Liver (tissue), 3 donors: ENCODE measurements at regions not wholly inside any gene's neighbourhood (a gene's known extent, or its start where the extent isn't known, plus 50 kb on each side); places are given as distances from the start of the nearest gene placed in this dataset.
"Not testable (repeated sequence)": the region's sequence is repeated elsewhere in the genome, so short reads cannot be mapped to it uniquely, and the experiment has no call there.

ENCODE experiments used
- JUND ChIP-seq, 2 donors: IDR thresholded peaks; 2 replicates each; pipeline ENCODE4 v1.6.1; 2016; ENCODE audit warnings: antibody characterized with exemption in 2 of 2
- TF ChIP-seq, protein P1 (sequence below): fragments of 150-350 bp; IDR thresholded peaks from 2 replicates; pipeline ENCODE4 v1.5.1; 2017; ENCODE audit warnings: improper control_type of control experiment, low read depth, low read length; ENCODE audit not compliant: missing input control
- donor health status: healthy.
- donor health status: healthy.

DNA sequence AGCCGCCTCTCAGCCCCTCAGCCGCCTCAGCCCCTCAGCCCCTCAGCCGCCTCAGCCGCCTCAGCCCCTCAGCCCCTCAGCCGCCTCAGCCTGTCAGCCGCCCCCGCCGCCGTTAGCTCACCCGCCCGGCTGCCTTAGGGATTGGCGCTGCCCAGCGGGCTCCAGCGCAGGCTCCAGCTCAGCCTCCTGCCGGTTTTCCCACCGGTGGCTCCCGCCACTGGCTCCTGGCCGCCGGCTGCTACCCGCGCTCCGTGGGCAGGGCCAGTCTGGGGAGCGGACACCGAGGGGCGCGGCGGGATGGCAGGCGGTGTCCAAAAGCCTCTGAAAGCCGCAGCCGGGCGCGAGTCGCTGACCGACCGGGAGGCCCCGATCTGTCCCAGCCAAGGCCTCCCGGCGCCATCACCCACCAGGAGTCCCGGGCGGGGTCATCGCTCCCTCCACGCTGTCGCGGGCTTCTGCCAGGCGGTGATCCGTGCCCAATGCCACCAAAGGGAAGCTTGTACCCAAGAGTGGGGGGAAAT, 1532.7 kb downstream of the REEP3 start:
- TF ChIP-seq JUND (IDR thresholded peaks at IDR 0.05), result not testable (repeated sequence)
- TF ChIP-seq, protein P1, sequence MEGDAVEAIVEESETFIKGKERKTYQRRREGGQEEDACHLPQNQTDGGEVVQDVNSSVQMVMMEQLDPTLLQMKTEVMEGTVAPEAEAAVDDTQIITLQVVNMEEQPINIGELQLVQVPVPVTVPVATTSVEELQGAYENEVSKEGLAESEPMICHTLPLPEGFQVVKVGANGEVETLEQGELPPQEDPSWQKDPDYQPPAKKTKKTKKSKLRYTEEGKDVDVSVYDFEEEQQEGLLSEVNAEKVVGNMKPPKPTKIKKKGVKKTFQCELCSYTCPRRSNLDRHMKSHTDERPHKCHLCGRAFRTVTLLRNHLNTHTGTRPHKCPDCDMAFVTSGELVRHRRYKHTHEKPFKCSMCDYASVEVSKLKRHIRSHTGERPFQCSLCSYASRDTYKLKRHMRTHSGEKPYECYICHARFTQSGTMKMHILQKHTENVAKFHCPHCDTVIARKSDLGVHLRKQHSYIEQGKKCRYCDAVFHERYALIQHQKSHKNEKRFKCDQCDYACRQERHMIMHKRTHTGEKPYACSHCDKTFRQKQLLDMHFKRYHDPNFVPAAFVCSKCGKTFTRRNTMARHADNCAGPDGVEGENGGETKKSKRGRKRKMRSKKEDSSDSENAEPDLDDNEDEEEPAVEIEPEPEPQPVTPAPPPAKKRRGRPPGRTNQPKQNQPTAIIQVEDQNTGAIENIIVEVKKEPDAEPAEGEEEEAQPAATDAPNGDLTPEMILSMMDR, result not testable (repeated sequence)
